SK-N-SH treated with all-trans-retinoic acid at 6 μM for 48 hours (cell line): ENCODE measurements at regions not wholly inside any gene's neighbourhood (a gene's known extent, or its start where the extent isn't known, plus 50 kb on each side); places are given as distances from the start of the nearest gene placed in this dataset.
"Not testable (repeated sequence)": the region's sequence is repeated elsewhere in the genome, so short reads cannot be mapped to it uniquely, and the experiment has no call there.

Experiments
- ATAC-seq: fragments of 200-7000 bp; cut with Tn5 transposase; 3 replicates; pipeline ENCODE4 v1.9.1; 2020; ENCODE audit warnings: mild to moderate bottlenecking, moderate library complexity
- ARNTL ChIP-seq: fragments of 450-650 bp; formaldehyde crosslinking; IDR thresholded peaks from 2 replicates; pipeline ENCODE4 v1.5.0; 2020; ENCODE audit warnings: low read depth, mild to moderate bottlenecking, moderate library complexity, borderline replicate concordance
- CSDC2 ChIP-seq: fragments of 250-450 bp; sonication (Bioruptor Pico); IDR thresholded peaks from 2 replicates; pipeline ENCODE4 v1.5.0; 2020; ENCODE audit warnings: mild to moderate bottlenecking, moderate library complexity
- CSRNP3 ChIP-seq: fragments of 250-450 bp; sonication (Bioruptor Pico); IDR thresholded peaks from 2 replicates; pipeline ENCODE4 v1.5.1; 2021; ENCODE audit warnings: mild to moderate bottlenecking, moderate library complexity
- GLIS3 ChIP-seq: fragments of 250-450 bp; sonication (Bioruptor Pico); IDR thresholded peaks from 2 replicates; pipeline ENCODE4 v1.5.0; 2020; ENCODE audit warnings: mild to moderate bottlenecking, moderate library complexity
- PATZ1 ChIP-seq: fragments of 250-450 bp; sonication (Bioruptor Pico); IDR thresholded peaks from 2 replicates; pipeline ENCODE4 v1.8.0; 2020; ENCODE audit warnings: mild to moderate bottlenecking, moderate library complexity, borderline replicate concordance
- POU6F1 ChIP-seq: fragments of 250-450 bp; sonication (Bioruptor Pico); IDR thresholded peaks from 2 replicates; pipeline ENCODE4 v1.8.0; 2021; ENCODE audit warnings: low read depth, mild to moderate bottlenecking, moderate library complexity, borderline replicate concordance
- RARB ChIP-seq: fragments of 250-450 bp; sonication (Bioruptor Pico); IDR thresholded peaks from 2 replicates; pipeline ENCODE4 v1.8.0; 2021; ENCODE audit warnings: mild to moderate bottlenecking, moderate library complexity
- SNAI2 ChIP-seq: fragments of 250-450 bp; sonication (Bioruptor Pico); IDR thresholded peaks from 2 replicates; pipeline ENCODE4 v1.5.0; 2020; ENCODE audit warnings: mild to moderate bottlenecking, moderate library complexity
- TCF4 ChIP-seq: fragments of 250-450 bp; sonication (Bioruptor Pico); IDR thresholded peaks from 2 replicates; pipeline ENCODE4 v1.8.0; 2021; ENCODE audit warnings: mild to moderate bottlenecking, moderate library complexity, borderline replicate concordance
- TOX ChIP-seq: fragments of 250-450 bp; sonication (Bioruptor Pico); IDR thresholded peaks from 2 replicates; pipeline ENCODE4 v1.8.0; 2021; ENCODE audit warnings: mild to moderate bottlenecking, moderate library complexity, borderline replicate concordance
- TSHZ2 ChIP-seq: fragments of 250-450 bp; sonication (Bioruptor Pico); IDR thresholded peaks from 2 replicates; pipeline ENCODE4 v1.5.0; 2020; ENCODE audit warnings: mild to moderate bottlenecking, moderate library complexity
- ZC3H10 ChIP-seq: fragments of 250-450 bp; sonication (Bioruptor Pico); IDR thresholded peaks from 2 replicates; pipeline ENCODE4 v1.5.1; 2021; ENCODE audit warnings: mild to moderate bottlenecking, moderate library complexity
- ZFP3 ChIP-seq: fragments of 250-450 bp; sonication (Bioruptor Pico); IDR thresholded peaks from 2 replicates; pipeline ENCODE4 v1.5.0; 2020; ENCODE audit warnings: mild to moderate bottlenecking, moderate library complexity
- ZFP30 ChIP-seq: fragments of 450-650 bp; formaldehyde crosslinking; IDR thresholded peaks from 2 replicates; pipeline ENCODE4 v1.5.0; 2022; ENCODE audit warnings: mild to moderate bottlenecking, moderate library complexity
- ZNF565 ChIP-seq: fragments of 450-650 bp; formaldehyde crosslinking; conservative IDR thresholded peaks from 2 replicates; pipeline ENCODE4 v1.5.0; 2020; ENCODE audit warnings: low read depth, mild to moderate bottlenecking, moderate library complexity
- ZNF70 ChIP-seq: fragments of 450-650 bp; formaldehyde crosslinking; IDR thresholded peaks from 2 replicates; pipeline ENCODE4 v1.5.0; 2020; ENCODE audit warnings: mild to moderate bottlenecking, moderate library complexity
- ZNF8 ChIP-seq: fragments of 450-650 bp; formaldehyde crosslinking; IDR thresholded peaks from 2 replicates; pipeline ENCODE4 v1.5.0; 2020; ENCODE audit warnings: mild to moderate bottlenecking, moderate library complexity

GRCh38 chr12:30564394-30564793 lies 131.3 kb downstream of the IPO8 start (continued):
- no peak for TF ChIP-seq POU6F1 (CRISPR knock-in tag)
- no peak for TF ChIP-seq ZNF565 (CRISPR knock-in tag)
- TF ChIP-seq ARNTL = no peak
- TF ChIP-seq CSDC2 = no peak
- TF ChIP-seq ZC3H10 (CRISPR knock-in tag) = no peak
- TF ChIP-seq ZFP30 (CRISPR knock-in tag) = no peak

GRCh38 chr12:30548203-30548602 lies 147.5 kb downstream of the IPO8 start:
- TF ChIP-seq ARNTL (no peak), ZNF565 (CRISPR knock-in tag) (no peak), CSRNP3 (CRISPR knock-in tag) (no peak), ZNF70 (CRISPR knock-in tag) (no peak), GLIS3 (CRISPR knock-in tag) (no peak), RARB (CRISPR knock-in tag) (no peak), TCF4 (no peak), ZFP30 (CRISPR knock-in tag) (no peak), TOX (CRISPR knock-in tag) (no peak), ZC3H10 (CRISPR knock-in tag) (no peak)
- ATAC-seq = no peak

GRCh38 chr12:30546121-30546520 lies 149.5 kb downstream of the IPO8 start:
- ATAC-seq = no peak
- TF ChIP-seq ZFP30 (CRISPR knock-in tag) (no peak), ZC3H10 (CRISPR knock-in tag) (no peak), ZFP3 (CRISPR knock-in tag) (no peak), TSHZ2 (CRISPR knock-in tag) (no peak), ZNF565 (CRISPR knock-in tag) (no peak), PATZ1 (CRISPR knock-in tag) (no peak), ZNF70 (CRISPR knock-in tag) (no peak), POU6F1 (CRISPR knock-in tag) (no peak), SNAI2 (CRISPR knock-in tag) (no peak), GLIS3 (CRISPR knock-in tag) (no peak), TOX (CRISPR knock-in tag) (no peak), RARB (CRISPR knock-in tag) (no peak), ZNF8 (no peak), CSDC2 (no peak)
- TF ChIP-seq, all 23 proteins: peak for 0

GRCh38 chr12:30544704-30545103 lies 151.0 kb downstream of the IPO8 start:
- ATAC-seq = not testable (repeated sequence)
